CD8-positive, alpha-beta memory T cell (primary cell): ENCODE measurements at regions not wholly inside any gene's neighbourhood (a gene's known extent, or its start where the extent isn't known, plus 50 kb on each side); places are given as distances from the start of the nearest gene placed in this dataset.
A peak's percentile ranks its signal among the peaks of the same experiment; 100 is the strongest.
"Not testable (repeated sequence)": the region's sequence is repeated elsewhere in the genome, so short reads cannot be mapped to it uniquely, and the experiment has no call there.

Experiments
- CTCF ChIA-PET: fragments of 350-600 bp; sonication (Branson Sonifier 250); formaldehyde crosslinking; loops from one replicate; lab custom pipeline; 2021; ENCODE audit warnings: antibody characterized with exemption; lab: Charles Lee
- POLR2A ChIA-PET: fragments of 350-600 bp; sonication (Branson Sonifier 250); formaldehyde crosslinking; loops from one replicate; lab custom pipeline; 2021; ENCODE audit warnings: antibody characterized with exemption; lab: Charles Lee
- DNase-seq, 5 donors: peaks; one replicate each; pipeline versions ENCODE4 v3.0.0 to v3.0.0-alpha.2; 2020 to 2022; ENCODE audit warnings: mixed read lengths in 1 of 5
- H3K27ac ChIP-seq: one replicate; pipeline ENCODE4 v1.7.0; 2013; ENCODE audit warnings: low read depth, mild to moderate bottlenecking, low read length, moderate library complexity
- H3K27me3 ChIP-seq: 2 replicates; pipeline ENCODE4 v1.7.0; 2013; ENCODE audit warnings: low read length, mild to moderate bottlenecking; ENCODE audit not compliant: insufficient read depth, poor library complexity, severe bottlenecking
- H3K36me3 ChIP-seq: 2 replicates; pipeline ENCODE4 v1.7.0; 2013; ENCODE audit warnings: mild to moderate bottlenecking, low read length, moderate library complexity; ENCODE audit not compliant: insufficient read depth
- H3K4me1 ChIP-seq: 2 replicates; pipeline ENCODE4 v1.7.0; 2013; ENCODE audit warnings: mild to moderate bottlenecking, low read length, moderate library complexity; ENCODE audit not compliant: insufficient read depth
- H3K4me3 ChIP-seq: 2 replicates; pipeline ENCODE4 v1.7.0; 2013; ENCODE audit warnings: mild to moderate bottlenecking, low read length
- H3K9me3 ChIP-seq: 2 replicates; pipeline ENCODE4 v1.7.0; 2013; ENCODE audit warnings: mild to moderate bottlenecking, low read length
- H3K27ac Mint-ChIP-seq, 8 donors: one replicate each; pipeline ENCODE4 v1.8.0; 2020 to 2021; ENCODE audit warnings: mixed read lengths in 8 of 8, mild to moderate bottlenecking in 6 of 8, inconsistent platforms in 3 of 8, moderate library complexity in 3 of 8
- H3K27me3 Mint-ChIP-seq, 2 donors: one replicate each; pipeline ENCODE4 v1.8.0; 2020 to 2021; ENCODE audit warnings: mixed read lengths in 2 of 2, mild to moderate bottlenecking in 1 of 2, moderate library complexity in 1 of 2
- H3K36me3 Mint-ChIP-seq, 3 donors: one replicate each; pipeline ENCODE4 v1.8.0; 2020 to 2021; ENCODE audit warnings: mixed read lengths in 3 of 3, inconsistent platforms in 1 of 3, mild to moderate bottlenecking in 1 of 3
- H3K4me1 Mint-ChIP-seq, 3 donors: one replicate each; pipeline ENCODE4 v1.8.0; 2020 to 2021; ENCODE audit warnings: mixed read lengths in 3 of 3, inconsistent platforms in 1 of 3, mild to moderate bottlenecking in 1 of 3
- H3K4me3 Mint-ChIP-seq, 7 donors: one replicate each; pipeline ENCODE4 v1.8.0; 2020 to 2021; ENCODE audit warnings: mixed read lengths in 7 of 7, mild to moderate bottlenecking in 6 of 7, moderate library complexity in 4 of 7, inconsistent platforms in 2 of 7
- H3K9me3 Mint-ChIP-seq, 5 donors: one replicate each; pipeline ENCODE4 v1.8.0; 2020 to 2022; ENCODE audit warnings: mixed read lengths in 5 of 5, mild to moderate bottlenecking in 3 of 5, moderate library complexity in 2 of 5, inconsistent platforms in 1 of 5

GRCh38 chr21:39006571-39007311, 176.5 kb downstream of the PSMG1 start:
- CTCF ChIA-PET: no interaction called here
- Histone ChIP-seq H3K4me3 (no peak overlapping the region), H3K9me3 (no peaks in the 10 kb centered on the region), H3K27ac (no peak overlapping the region), H3K4me1 (peaks cover 7% of the 10 kb centered on the region), H3K27me3 (no peaks in the 10 kb centered on the region), H3K36me3 (no peaks in the 10 kb centered on the region)
- DNase-seq: no peak
- POLR2A ChIA-PET: no interaction called here
- Mint-ChIP-seq H3K4me3 (no peak overlapping the region), H3K27me3 (peaks cover 6 to 27% of the 10 kb centered on the region in 2 donors), H3K27ac (no peak overlapping the region), H3K4me1 (peaks cover 2 to 6% (median 5%) of the 10 kb centered on the region in 3 donors), H3K9me3 (no peaks in the 10 kb centered on the region), H3K36me3 (no peaks in the 10 kb centered on the region)

- H3K27ac ChIP-seq: no peak overlapping the region
- ChIA-PET POLR2A (no interaction called here), CTCF (no interaction called here)
- Mint-ChIP-seq H3K36me3 (no peaks in the 10 kb centered on the region), H3K9me3 (no peaks in the 10 kb centered on the region), H3K4me3 (no peak overlapping the region), H3K27ac (peak overlapping the region in 1 of 8 donors; percentile 51), H3K27me3 (peaks cover 6 to 23% of the 10 kb centered on the region in 2 donors), H3K4me1 (peaks cover 2 to 6% (median 5%) of the 10 kb centered on the region in 3 donors)
- H3K4me3 ChIP-seq: no peak overlapping the region
- no peaks in the 10 kb centered on the region for H3K27me3 ChIP-seq
- peaks cover 7% of the 10 kb centered on the region for H3K4me1 ChIP-seq
- H3K9me3 ChIP-seq: no peaks in the 10 kb centered on the region
- H3K36me3 ChIP-seq: no peaks in the 10 kb centered on the region
- DNase-seq: no peak
Observed at GRCh38 chr21:39005502-39005787, 177.8 kb downstream of the PSMG1 start.

GRCh38 chr21:39004634-39005501, 178.4 kb downstream of the PSMG1 start:
- H3K4me3 ChIP-seq: no peak overlapping the region
- H3K4me3 Mint-ChIP-seq: peak overlapping the region in 3 of 7 donors; percentile 36 to 37 (median 36)
- POLR2A ChIA-PET: no interaction called here
- no peaks in the 10 kb centered on the region for H3K9me3 Mint-ChIP-seq
- H3K27me3 Mint-ChIP-seq: peaks cover 5 to 27% of the 10 kb centered on the region in 2 donors
- no peaks in the 10 kb centered on the region for H3K36me3 Mint-ChIP-seq
- DNase-seq: no peak
- H3K9me3 ChIP-seq: no peaks in the 10 kb centered on the region
- CTCF ChIA-PET: no interaction called here
- H3K4me1 Mint-ChIP-seq: peaks cover 2 to 6% (median 5%) of the 10 kb centered on the region in 3 donors
- no peak overlapping the region for H3K27ac ChIP-seq
- peak overlapping the region in 4 of 8 donors; percentile 47 to 86 (median 68) for H3K27ac Mint-ChIP-seq
- H3K27me3 ChIP-seq: no peaks in the 10 kb centered on the region
- peaks cover 7% of the 10 kb centered on the region for H3K4me1 ChIP-seq
- no peaks in the 10 kb centered on the region for H3K36me3 ChIP-seq

GRCh38 chr21:39003982-39004633, 179.1 kb downstream of the PSMG1 start:
- no peak overlapping the region for H3K4me3 ChIP-seq
- Mint-ChIP-seq H3K4me1 (peaks cover 2 to 6% (median 5%) of the 10 kb centered on the region in 3 donors), H3K36me3 (no peaks in the 10 kb centered on the region), H3K27ac (no peak overlapping the region), H3K4me3 (no peak overlapping the region), H3K9me3 (no peaks in the 10 kb centered on the region), H3K27me3 (peaks cover 7 to 32% of the 10 kb centered on the region in 2 donors)
- no peaks in the 10 kb centered on the region for H3K36me3 ChIP-seq
- peaks cover 7% of the 10 kb centered on the region for H3K4me1 ChIP-seq
- no peak overlapping the region for H3K27ac ChIP-seq
- no peaks in the 10 kb centered on the region for H3K27me3 ChIP-seq
- no peak for DNase-seq
- CTCF ChIA-PET: no interaction called here
- H3K9me3 ChIP-seq: no peaks in the 10 kb centered on the region
- POLR2A ChIA-PET: no interaction called here

GRCh38 chr21:39001341-39001740, 181.9 kb downstream of the PSMG1 start:
- H3K4me1 ChIP-seq: peaks cover 7% of the 10 kb centered on the region
- H3K27me3 ChIP-seq: no peaks in the 10 kb centered on the region
- no peak overlapping the region for H3K4me3 ChIP-seq
- H3K36me3 Mint-ChIP-seq: no peaks in the 10 kb centered on the region
- H3K9me3 Mint-ChIP-seq: no peaks in the 10 kb centered on the region
- H3K9me3 ChIP-seq: no peaks in the 10 kb centered on the region
- POLR2A ChIA-PET: no interaction called here
- H3K4me3 Mint-ChIP-seq: no peak overlapping the region
- H3K4me1 Mint-ChIP-seq: peaks cover 2 to 10% (median 5%) of the 10 kb centered on the region in 3 donors
- no peak overlapping the region for H3K27ac ChIP-seq
- H3K27me3 Mint-ChIP-seq: peaks cover 9 to 24% of the 10 kb centered on the region in 2 donors
- H3K27ac Mint-ChIP-seq: no peak overlapping the region
- CTCF ChIA-PET: no interaction called here
- no peaks in the 10 kb centered on the region for H3K36me3 ChIP-seq
- no peak for DNase-seq

- no peak overlapping the region for H3K4me3 Mint-ChIP-seq
- Histone ChIP-seq H3K27ac (no peak overlapping the region), H3K36me3 (no peaks in the 10 kb centered on the region), H3K4me3 (no peak overlapping the region), H3K9me3 (no peaks in the 10 kb centered on the region), H3K27me3 (no peaks in the 10 kb centered on the region), H3K4me1 (peaks cover 7% of the 10 kb centered on the region)
- peaks cover 9 to 24% of the 10 kb centered on the region in 2 donors for H3K27me3 Mint-ChIP-seq
- H3K9me3 Mint-ChIP-seq: no peaks in the 10 kb centered on the region
- H3K27ac Mint-ChIP-seq: no peak overlapping the region
- CTCF ChIA-PET: no interaction called here
- POLR2A ChIA-PET: no interaction called here
- no peak for DNase-seq
- no peaks in the 10 kb centered on the region for H3K36me3 Mint-ChIP-seq
- peaks cover 2 to 10% (median 5%) of the 10 kb centered on the region in 3 donors for H3K4me1 Mint-ChIP-seq
Observed at GRCh38 chr21:39000496-39000895, 182.8 kb downstream of the PSMG1 start.

- POLR2A ChIA-PET: no interaction called here
- no peak overlapping the region for H3K27ac Mint-ChIP-seq
Observed at GRCh38 chr21:38999161-38999560, 184.1 kb downstream of the PSMG1 start.

GRCh38 chr21:38998281-38998680, 185.0 kb downstream of the PSMG1 start:
- H3K9me3 Mint-ChIP-seq, H3K4me1 ChIP-seq, H3K36me3 Mint-ChIP-seq, POLR2A ChIA-PET, H3K27me3 ChIP-seq, H3K27ac ChIP-seq, H3K4me1 Mint-ChIP-seq, H3K4me3 ChIP-seq, H3K4me3 Mint-ChIP-seq, DNase-seq, CTCF ChIA-PET, H3K9me3 ChIP-seq, H3K27ac Mint-ChIP-seq, H3K36me3 ChIP-seq: not testable (repeated sequence)
- peaks cover 12 to 24% of the 10 kb centered on the region in 2 donors for H3K27me3 Mint-ChIP-seq

More at GRCh38 chr21:38999161-38999560, 184.1 kb downstream of the PSMG1 start:
- peaks cover 0 to 4% (median 0%) of the 10 kb centered on the region in 3 donors for H3K4me1 Mint-ChIP-seq
- H3K9me3 Mint-ChIP-seq: no peaks in the 10 kb centered on the region
- H3K27me3 Mint-ChIP-seq: peaks cover 12 to 24% of the 10 kb centered on the region in 2 donors
- Histone ChIP-seq H3K27me3 (no peaks in the 10 kb centered on the region), H3K4me1 (peaks cover 1% of the 10 kb centered on the region), H3K27ac (no peak overlapping the region), H3K9me3 (no peaks in the 10 kb centered on the region), H3K36me3 (no peaks in the 10 kb centered on the region), H3K4me3 (no peak overlapping the region)
- H3K36me3 Mint-ChIP-seq: no peaks in the 10 kb centered on the region
- no peak overlapping the region for H3K4me3 Mint-ChIP-seq
- DNase-seq: no peak
- CTCF ChIA-PET: no interaction called here
